ENCODE measurements at regions not wholly inside any gene's neighbourhood (a gene's known extent, or its start where the extent isn't known, plus 50 kb on each side); places are given as distances from the start of the nearest gene placed in this dataset.

GRCh38 chr4:18556402-18556801 is 534.8 kb upstream of the LCORL start:
- no peaks in the 10 kb centered on the region for H3F3A ChIP-seq (replicated peaks; ENCODE audit: insufficient read depth)
- CTCF ChIA-PET: interaction anchor here (1.2 kb wide), 1 partner anchor 12 kb away, joined by 3 read pairs; no protein-coding TSS in a partner anchor
- no peak for DNase-seq
- no peak overlapping the region for H3K4me2 ChIP-seq
- H3K27ac ChIP-seq (ENCODE audit: low read depth in 2 of 2, low read length in 1 of 2): no peak overlapping the region
- POLR2A ChIA-PET: no interaction called here
- H4K20me1 ChIP-seq (ENCODE audit: insufficient read depth): no peaks in the 10 kb centered on the region
- WGBS (ENCODE audit: low lambda C conversion rate): 11% methylated on average over 1 of the region's 1 CpG
- no peaks in the 10 kb centered on the region for H3K9me2 ChIP-seq
- no peak overlapping the region for H2AFZ ChIP-seq (ENCODE audit: low read depth)
- H3K36me3 ChIP-seq (replicated peaks in 1 of 2; ENCODE audit: control insufficient read depth in 1 of 2, insufficient read depth in 2 of 2, low read length in 1 of 2): no peaks in the 10 kb centered on the region
- H3K27me3 ChIP-seq (ENCODE audit: insufficient read depth): no peaks in the 10 kb centered on the region
- H3K9me3 ChIP-seq: no peaks in the 10 kb centered on the region
- TF ChIP-seq RXRA (IDR thresholded peaks at IDR 0.05; ENCODE audit: borderline replicate concordance, low read depth): no peak
- no peak for TF ChIP-seq TEAD4 (IDR thresholded peaks at IDR 0.05; ENCODE audit: borderline replicate concordance, insufficient read depth)
- TF ChIP-seq MXI1 (IDR thresholded peaks at IDR 0.05; ENCODE audit: low read depth, low read length): no peak
- TF ChIP-seq, protein P1, sequence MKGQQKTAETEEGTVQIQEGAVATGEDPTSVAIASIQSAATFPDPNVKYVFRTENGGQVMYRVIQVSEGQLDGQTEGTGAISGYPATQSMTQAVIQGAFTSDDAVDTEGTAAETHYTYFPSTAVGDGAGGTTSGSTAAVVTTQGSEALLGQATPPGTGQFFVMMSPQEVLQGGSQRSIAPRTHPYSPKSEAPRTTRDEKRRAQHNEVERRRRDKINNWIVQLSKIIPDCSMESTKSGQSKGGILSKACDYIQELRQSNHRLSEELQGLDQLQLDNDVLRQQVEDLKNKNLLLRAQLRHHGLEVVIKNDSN (IDR thresholded peaks at IDR 0.05; ENCODE audit: borderline replicate concordance, low read depth): no peak
- no peak for TF ChIP-seq SMC3 (IDR thresholded peaks at IDR 0.05; ENCODE audit: low read depth, low read length)
- no peak for TF ChIP-seq TCF12 (IDR thresholded peaks at IDR 0.05)
- TF ChIP-seq FOXM1 (IDR thresholded peaks at IDR 0.05; ENCODE audit: low read depth): no peak
- TF ChIP-seq, protein P2, sequence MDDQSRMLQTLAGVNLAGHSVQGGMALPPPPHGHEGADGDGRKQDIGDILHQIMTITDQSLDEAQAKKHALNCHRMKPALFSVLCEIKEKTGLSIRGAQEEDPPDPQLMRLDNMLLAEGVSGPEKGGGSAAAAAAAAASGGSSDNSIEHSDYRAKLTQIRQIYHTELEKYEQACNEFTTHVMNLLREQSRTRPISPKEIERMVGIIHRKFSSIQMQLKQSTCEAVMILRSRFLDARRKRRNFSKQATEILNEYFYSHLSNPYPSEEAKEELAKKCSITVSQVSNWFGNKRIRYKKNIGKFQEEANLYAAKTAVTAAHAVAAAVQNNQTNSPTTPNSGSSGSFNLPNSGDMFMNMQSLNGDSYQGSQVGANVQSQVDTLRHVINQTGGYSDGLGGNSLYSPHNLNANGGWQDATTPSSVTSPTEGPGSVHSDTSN (IDR thresholded peaks at IDR 0.05): no peak
- TF ChIP-seq TAF1 (IDR thresholded peaks at IDR 0.05; ENCODE audit: borderline replicate concordance, low read depth, low read length): no peak
- no peak for TF ChIP-seq CHD2 (IDR thresholded peaks at IDR 0.05; ENCODE audit: low read length, partially characterized antibody)
- TF ChIP-seq EZH2phosphoT487 (IDR thresholded peaks at IDR 0.05; ENCODE audit: borderline replicate concordance, low read depth): no peak
- TF ChIP-seq RFX5 (IDR thresholded peaks at IDR 0.05; ENCODE audit: low read length): no peak
- TF ChIP-seq FOXJ3 (CRISPR knock-in tag; IDR thresholded peaks at IDR 0.05): no peak
- no peak for TF ChIP-seq RCOR1 (IDR thresholded peaks at IDR 0.05; ENCODE audit: low read length)
- no peak for TF ChIP-seq GABPA (IDR thresholded peaks at IDR 0.05; ENCODE audit: low read depth)
- no peak for TF ChIP-seq ELF1 (IDR thresholded peaks at IDR 0.05)
- no peak for TF ChIP-seq MEF2A (IDR thresholded peaks at IDR 0.05; ENCODE audit: borderline replicate concordance, low read depth)
- H3K4me1 ChIP-seq (ENCODE audit: control insufficient read depth in 1 of 2, insufficient read depth in 2 of 2, low read depth in 1 of 2, low read length in 1 of 2): no peaks in the 10 kb centered on the region
- H3K4me3 ChIP-seq (ENCODE audit: low read depth in 2 of 2, low read length in 1 of 2): no peak overlapping the region
- H3K79me2 ChIP-seq (ENCODE audit: insufficient read depth): no peaks in the 10 kb centered on the region
- no peak overlapping the region for H3K9ac ChIP-seq

DNA sequence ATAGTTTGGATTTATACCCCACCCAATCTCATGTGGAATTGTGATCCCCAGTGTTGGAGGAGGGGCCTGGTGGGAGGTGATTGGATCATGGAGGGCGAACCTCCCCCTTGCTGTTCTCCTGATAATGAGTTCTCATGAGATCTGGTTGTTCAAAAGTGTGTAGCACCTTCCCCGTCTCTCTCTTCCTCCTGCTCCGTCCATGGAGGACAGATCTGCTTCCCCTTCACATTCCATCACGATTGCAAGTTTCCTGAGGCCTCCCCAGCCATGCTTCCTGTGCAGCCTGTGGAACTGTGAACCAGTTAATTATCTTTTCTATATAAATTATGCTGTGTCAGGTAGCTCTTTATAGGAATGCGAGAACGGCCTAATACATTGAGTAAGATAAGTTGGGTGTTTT is 518.8 kb upstream of the LCORL start:
- no peak overlapping the region for H3K27ac ChIP-seq (ENCODE audit: low read depth in 2 of 2, low read length in 1 of 2)
- H3K4me1 ChIP-seq (ENCODE audit: control insufficient read depth in 1 of 2, insufficient read depth in 2 of 2, low read depth in 1 of 2, low read length in 1 of 2): no peaks in the 10 kb centered on the region
- no peak for TF ChIP-seq RAD21 (IDR thresholded peaks at IDR 0.05; ENCODE audit: low read length)
- no peak for TF ChIP-seq POLR2AphosphoS5 (IDR thresholded peaks at IDR 0.05; ENCODE audit: low read depth, low read length)
- TF ChIP-seq RFX5 (IDR thresholded peaks at IDR 0.05; ENCODE audit: low read length): no peak
- no peak for TF ChIP-seq MXI1 (IDR thresholded peaks at IDR 0.05; ENCODE audit: low read depth, low read length)
- no peak for TF ChIP-seq CTCF (IDR thresholded peaks at IDR 0.05)
- TF ChIP-seq RCOR1 (IDR thresholded peaks at IDR 0.05; ENCODE audit: low read length): no peak
- no peak for TF ChIP-seq RXRA (IDR thresholded peaks at IDR 0.05; ENCODE audit: borderline replicate concordance, low read depth)
- TF ChIP-seq EP300 (IDR thresholded peaks at IDR 0.05; ENCODE audit: borderline replicate concordance in 1 of 2, low read depth in 1 of 2, low read length in 1 of 2): no peak
- TF ChIP-seq, protein P2 (IDR thresholded peaks at IDR 0.05): no peak
- TF ChIP-seq FOXJ3 (CRISPR knock-in tag; IDR thresholded peaks at IDR 0.05): no peak
- no peak for TF ChIP-seq TCF12 (IDR thresholded peaks at IDR 0.05)
- no peak for TF ChIP-seq CHD2 (IDR thresholded peaks at IDR 0.05; ENCODE audit: low read length, partially characterized antibody)
- TF ChIP-seq, protein P3, sequence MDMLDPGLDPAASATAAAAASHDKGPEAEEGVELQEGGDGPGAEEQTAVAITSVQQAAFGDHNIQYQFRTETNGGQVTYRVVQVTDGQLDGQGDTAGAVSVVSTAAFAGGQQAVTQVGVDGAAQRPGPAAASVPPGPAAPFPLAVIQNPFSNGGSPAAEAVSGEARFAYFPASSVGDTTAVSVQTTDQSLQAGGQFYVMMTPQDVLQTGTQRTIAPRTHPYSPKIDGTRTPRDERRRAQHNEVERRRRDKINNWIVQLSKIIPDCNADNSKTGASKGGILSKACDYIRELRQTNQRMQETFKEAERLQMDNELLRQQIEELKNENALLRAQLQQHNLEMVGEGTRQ (IDR thresholded peaks at IDR 0.05; ENCODE audit: borderline replicate concordance, low read depth, low read length): no peak
- no peak for TF ChIP-seq NRF1 (IDR thresholded peaks at IDR 0.05; ENCODE audit: low read depth, low read length)
- TF ChIP-seq GABPA (IDR thresholded peaks at IDR 0.05; ENCODE audit: low read depth): no peak
- TF ChIP-seq EZH2phosphoT487 (IDR thresholded peaks at IDR 0.05; ENCODE audit: borderline replicate concordance, low read depth): no peak
- no peaks in the 10 kb centered on the region for H3K9me3 ChIP-seq
- no peaks in the 10 kb centered on the region for H3F3A ChIP-seq (replicated peaks; ENCODE audit: insufficient read depth)
- no peaks in the 10 kb centered on the region for H3K27me3 ChIP-seq (ENCODE audit: insufficient read depth)
- DNase-seq: no peak
- H4K20me1 ChIP-seq (ENCODE audit: insufficient read depth): no peaks in the 10 kb centered on the region
- H3K9ac ChIP-seq: no peak overlapping the region
- CTCF ChIA-PET: no interaction called here
- no peaks in the 10 kb centered on the region for H3K36me3 ChIP-seq (replicated peaks in 1 of 2; ENCODE audit: control insufficient read depth in 1 of 2, insufficient read depth in 2 of 2, low read length in 1 of 2)
- no peak overlapping the region for H3K4me2 ChIP-seq
- no peaks in the 10 kb centered on the region for H3K79me2 ChIP-seq (ENCODE audit: insufficient read depth)
- POLR2A ChIA-PET: no interaction called here
- H3K4me3 ChIP-seq (ENCODE audit: low read depth in 2 of 2, low read length in 1 of 2): no peak overlapping the region
- H2AFZ ChIP-seq (ENCODE audit: low read depth): no peak overlapping the region
- 22% methylated on average over 6 of the region's 6 CpGs for WGBS (ENCODE audit: low lambda C conversion rate)
- H3K9me2 ChIP-seq: no peaks in the 10 kb centered on the region

Measured in SK-N-SH (cell line).